H1 (cell line): ENCODE measurements at regions not wholly inside any gene's neighbourhood (a gene's known extent, or its start where the extent isn't known, plus 50 kb on each side); places are given as distances from the start of the nearest gene placed in this dataset.
A peak's percentile ranks its signal among the peaks of the same experiment; 100 is the strongest.

Experiments used
- CTCF ChIA-PET: fragments of 300-600 bp; sonication (Branson Sonifier 250); formaldehyde crosslinking; loops from one replicate; lab custom pipeline; 2021; ENCODE audit not compliant: partially characterized antibody; lab: Charles Lee
- POLR2A ChIA-PET: fragments of 300-600 bp; sonication (Branson Sonifier 250); formaldehyde crosslinking; loops from one replicate; lab custom pipeline; 2021; ENCODE audit warnings: inconsistent platforms; ENCODE audit not compliant: partially characterized antibody; lab: Charles Lee
- DNase-seq, 2 experiments: peaks; one replicate each; pipeline versions ENCODE4 v3.0.0 to v3.0.0-alpha.2; 2010 to 2022; ENCODE audit warnings: low spot score in 2 of 2, low read depth in 1 of 2, mixed read lengths in 1 of 2
- FAIRE-seq: peaks from 2 replicates; lab custom pipeline; 2011; peaks lifted over from hg19 to GRCh38; lab: Jason Lieb, UNC
- H2AFZ ChIP-seq: 2 replicates; pipeline ENCODE4 v1.8.1; 2012; ENCODE audit warnings: low read length, inconsistent platforms
- H2AK5ac ChIP-seq: 2 replicates; pipeline ENCODE4 v1.6.1; 2013; ENCODE audit warnings: low read depth, low read length
- H2BK120ac ChIP-seq: replicated peaks from 2 replicates; pipeline ENCODE3; 2013; ENCODE audit warnings: low read depth, low read length, inconsistent platforms
- H2BK12ac ChIP-seq: 2 replicates; pipeline ENCODE4 v1.6.1; 2013; ENCODE audit warnings: low read depth, low read length
- H2BK15ac ChIP-seq: 2 replicates; pipeline ENCODE4 v1.6.1; 2013; ENCODE audit warnings: low read length
- H2BK20ac ChIP-seq: 2 replicates; pipeline ENCODE4 v1.6.1; 2013; ENCODE audit warnings: low read length
- H2BK5ac ChIP-seq: 2 replicates; pipeline ENCODE4 v1.6.1; 2013; ENCODE audit warnings: low read depth, low read length
- H3K14ac ChIP-seq: 2 replicates; pipeline ENCODE4 v1.6.1; 2013; ENCODE audit warnings: inconsistent platforms; ENCODE audit not compliant: insufficient read length
- H3K18ac ChIP-seq: 2 replicates; pipeline ENCODE4 v1.6.1; 2013; ENCODE audit warnings: low read length; ENCODE audit errors: extremely low read depth
- H3K23ac ChIP-seq: 2 replicates; pipeline ENCODE4 v1.6.1; 2013; ENCODE audit warnings: inconsistent platforms; ENCODE audit not compliant: insufficient read length
- H3K23me2 ChIP-seq: 2 replicates; pipeline ENCODE4 v1.6.1; 2013; ENCODE audit warnings: low read depth, low read length
- H3K27ac ChIP-seq: 2 replicates; pipeline ENCODE4 v1.6.1; 2011; ENCODE audit warnings: low read depth, low read length, inconsistent platforms
- H3K27me3 ChIP-seq, 4 experiments: replicated peaks in 1 of 4; 1 replicate in 1 of 4; 2 replicates in 3 of 4; pipeline versions ENCODE4 v1.6.1 to v1.8.1; 2011 to 2013; ENCODE audit warnings: low read length in 3 of 4, mild to moderate bottlenecking in 3 of 4, inconsistent platforms in 2 of 4, mixed read lengths in 2 of 4, moderate library complexity in 1 of 4; ENCODE audit not compliant: control insufficient read depth in 3 of 4, insufficient read depth in 3 of 4; ENCODE audit errors: extremely low read depth in 1 of 4
- H3K36me3 ChIP-seq, 4 experiments: 2 replicates each; pipeline versions ENCODE4 v1.6.1 to v1.8.1; 2011 to 2013; ENCODE audit warnings: mild to moderate bottlenecking in 4 of 4, low read length in 3 of 4, moderate library complexity in 2 of 4, control low read depth in 1 of 4, inconsistent platforms in 1 of 4; ENCODE audit not compliant: insufficient read depth in 4 of 4, control insufficient read depth in 2 of 4
- H3K4ac ChIP-seq: replicated peaks from 2 replicates; pipeline ENCODE3; 2013; ENCODE audit warnings: low read length, low read depth, mixed read lengths, inconsistent platforms; ENCODE audit not compliant: insufficient read length
- H3K4me1 ChIP-seq, 4 experiments: replicated peaks in 1 of 4; 1 replicate in 1 of 4; 2 replicates in 3 of 4; pipeline versions ENCODE4 v1.6.1 to v1.8.1; 2011 to 2013; ENCODE audit warnings: low read length in 3 of 4, inconsistent platforms in 2 of 4, mixed read lengths in 1 of 4; ENCODE audit not compliant: insufficient read depth in 4 of 4, control insufficient read depth in 3 of 4
- H3K4me2 ChIP-seq, 2 experiments: 2 replicates each; pipeline versions ENCODE4 v1.6.1 to v1.8.1; 2011 to 2013; ENCODE audit warnings: low read depth in 2 of 2, low read length in 2 of 2, control low read depth in 1 of 2, inconsistent platforms in 1 of 2, mild to moderate bottlenecking in 1 of 2; ENCODE audit not compliant: insufficient read depth in 1 of 2
- H3K4me3 ChIP-seq, 4 experiments: fragments of 200-600, 300-600 bp in 1 of 4; sonication (generic), shearing (Covaris generic), sonication (Bioruptor Twin) in 1 of 4; 2 replicates each; pipeline versions ENCODE4 v1.5.1 to v1.8.1; 2011 to 2016; ENCODE audit warnings: low read length in 4 of 4, low read depth in 3 of 4, control low read depth in 2 of 4, inconsistent platforms in 2 of 4, mild to moderate bottlenecking in 2 of 4, mixed read lengths in 1 of 4, moderate library complexity in 1 of 4; ENCODE audit not compliant: insufficient read depth in 2 of 4; ENCODE audit errors: extremely low read depth in 1 of 4
- H3K56ac ChIP-seq: replicated peaks from 2 replicates; pipeline ENCODE3; 2013; ENCODE audit warnings: low read depth, mild to moderate bottlenecking, mixed read lengths, low read length, inconsistent platforms; ENCODE audit not compliant: insufficient read length
- H3K79me1 ChIP-seq: 2 replicates; pipeline ENCODE4 v1.6.1; 2013; ENCODE audit warnings: low read depth, low read length, control low read depth
- H3K79me2 ChIP-seq, 2 experiments: 2 replicates each; pipeline versions ENCODE4 v1.6.1 to v1.8.1; 2012 to 2013; ENCODE audit warnings: low read length in 2 of 2, mild to moderate bottlenecking in 2 of 2, inconsistent platforms in 1 of 2; ENCODE audit not compliant: insufficient read depth in 2 of 2, control insufficient read depth in 1 of 2
- H3K9ac ChIP-seq, 4 experiments: replicated peaks in 1 of 4; 1 replicate in 1 of 4; 2 replicates in 3 of 4; pipeline versions ENCODE4 v1.6.1 to v1.8.1; 2011 to 2013; ENCODE audit warnings: low read depth in 3 of 4, low read length in 3 of 4, control low read depth in 2 of 4, mild to moderate bottlenecking in 2 of 4, moderate library complexity in 2 of 4, inconsistent platforms in 1 of 4; ENCODE audit errors: extremely low read depth in 1 of 4
- H3K9me3 ChIP-seq, 2 experiments: 2 replicates each; pipeline versions ENCODE4 v1.6.1 to v1.8.1; 2012 to 2013; ENCODE audit warnings: mild to moderate bottlenecking in 2 of 2, moderate library complexity in 2 of 2, control low read depth in 1 of 2, inconsistent platforms in 1 of 2, low read depth in 1 of 2, low read length in 1 of 2, mixed read lengths in 1 of 2; ENCODE audit not compliant: insufficient read depth in 2 of 2
- H4K20me1 ChIP-seq, 2 experiments: replicated peaks in 1 of 2; 2 replicates each; pipeline versions ENCODE3 to v1.8.1; 2011 to 2013; ENCODE audit warnings: inconsistent platforms in 2 of 2, low read length in 2 of 2, mild to moderate bottlenecking in 1 of 2; ENCODE audit not compliant: insufficient read depth in 2 of 2, control insufficient read depth in 1 of 2
- H4K5ac ChIP-seq: 2 replicates; pipeline ENCODE4 v1.6.1; 2013; ENCODE audit warnings: low read length, low read depth, mixed read lengths, inconsistent platforms; ENCODE audit not compliant: insufficient read length
- H4K8ac ChIP-seq: 2 replicates; pipeline ENCODE4 v1.8.0; 2013; ENCODE audit warnings: mild to moderate bottlenecking, moderate library complexity, low read length, inconsistent platforms; ENCODE audit not compliant: insufficient read depth; ENCODE audit errors: extremely low read depth
- H4K91ac ChIP-seq: replicated peaks from 2 replicates; pipeline ENCODE3; 2013; ENCODE audit warnings: low read length, mixed read lengths, inconsistent platforms; ENCODE audit not compliant: insufficient read length
- ATF2 ChIP-seq: IDR thresholded peaks from 2 replicates; pipeline ENCODE4 v1.6.1; 2012; ENCODE audit warnings: low read length, inconsistent platforms
- CBX5 ChIP-seq: fragments of 300-800, 300-1000 bp; sonication (generic); IDR thresholded peaks from 2 replicates; pipeline ENCODE4 v1.7.1; 2016; ENCODE audit warnings: antibody characterized with exemption, low read length, low read depth
- CHD2 ChIP-seq: IDR thresholded peaks from 2 replicates; pipeline ENCODE4 v1.6.1; 2012; ENCODE audit warnings: low read length, improper control_type of control experiment
- CREB1 ChIP-seq: IDR thresholded peaks from 2 replicates; pipeline ENCODE4 v1.6.1; 2012; ENCODE audit warnings: inconsistent platforms
- CTCF ChIP-seq, 3 experiments: IDR thresholded peaks; 1 replicate in 2 of 3; 2 replicates in 1 of 3; pipeline versions ENCODE4 v1.5.1 to v1.6.1; 2011; ENCODE audit warnings: low read length in 3 of 3, mild to moderate bottlenecking in 3 of 3, inconsistent platforms in 2 of 3, low read depth in 1 of 3, moderate library complexity in 1 of 3; ENCODE audit not compliant: insufficient read depth in 1 of 3; ENCODE audit errors: control extremely low read depth in 1 of 3
- KDM5A ChIP-seq: fragments of 200-600 bp; IDR thresholded peaks from 2 replicates; pipeline ENCODE4 v1.7.1; 2012; ENCODE audit warnings: mild to moderate bottlenecking, low read length, inconsistent platforms, mixed read lengths
- PHF8 ChIP-seq: fragments of 200-600 bp; sonication (generic); conservative IDR thresholded peaks from 2 replicates; pipeline ENCODE4 v1.7.1; 2012; ENCODE audit warnings: low read depth, mild to moderate bottlenecking, inconsistent platforms, low read length, moderate library complexity
- POU5F1 ChIP-seq: IDR thresholded peaks from 2 replicates; pipeline ENCODE4 v1.6.1; 2011; ENCODE audit warnings: low read depth, mild to moderate bottlenecking, low read length, moderate library complexity
- SIN3A ChIP-seq, 2 experiments: IDR thresholded peaks in 1 of 2; conservative IDR thresholded peaks in 1 of 2; 2 replicates each; pipeline ENCODE4 v1.6.1; 2011 to 2012; ENCODE audit warnings: low read length in 2 of 2, improper control_type of control experiment in 1 of 2, low read depth in 1 of 2, mild to moderate bottlenecking in 1 of 2
- TAF7 ChIP-seq: optimal IDR thresholded peaks from 2 replicates; pipeline ENCODE3; 2011; ENCODE audit warnings: low read depth, mild to moderate bottlenecking, inconsistent platforms, low read length, moderate library complexity, borderline replicate concordance
- WGBS, 2 experiments: shearing (Covaris generic) in 1 of 2; methylation state at CpG; one replicate each; pipeline versions ENCODE4 v1.1.6 to v1.1.7; 2013 to 2015; ENCODE audit warnings: low lambda C conversion rate in 2 of 2, mixed read lengths in 2 of 2, inconsistent platforms in 1 of 2, low coverage in 1 of 2, missing lambda C conversion rate in 1 of 2; ENCODE audit not compliant: insufficient replicate concordance in 2 of 2, insufficient coverage in 1 of 2, insufficient read length in 1 of 2; ENCODE audit errors: extremely low coverage in 1 of 2, missing lambda C conversion rate in 1 of 2; 5-methylcytosine and 5-hydroxymethylcytosine counted together

- DNase-seq (peak in 1 of 2 experiments; percentile 16), FAIRE-seq (no peak)
- no peak overlapping the region for H4K8ac ChIP-seq
- no peak overlapping the region for H2BK12ac ChIP-seq
- no peak overlapping the region for H2BK15ac ChIP-seq
- H3K4me2 ChIP-seq = no peak overlapping the region
- H3K9ac ChIP-seq = no peak overlapping the region
- no peaks in the 10 kb centered on the region for H3K79me1 ChIP-seq
- no peaks in the 10 kb centered on the region for H3K79me2 ChIP-seq
- no peak overlapping the region for H4K5ac ChIP-seq
- no peak overlapping the region for H3K14ac ChIP-seq
- no peak overlapping the region for H2AFZ ChIP-seq
- H3K18ac ChIP-seq = no peak overlapping the region
- ChIA-PET POLR2A (no interaction called here), CTCF (interaction anchor here (1.0 kb wide), 1 partner anchor 24 kb away, joined by 4 read pairs; no protein-coding TSS in a partner anchor)
- peaks cover 0 to 4% of the 10 kb centered on the region in 2 experiments; a peak in 2 of 4 replicates for H3K9me3 ChIP-seq
- no peak overlapping the region for H2BK5ac ChIP-seq
- WGBS, 2 experiments = 94% methylated on average over 6 of the region's 6 CpGs; no CpG with 5 or more reads in 1 of the 2 experiments
- H2AK5ac ChIP-seq = no peak overlapping the region
- H3K27ac ChIP-seq = no peak overlapping the region
- H4K91ac ChIP-seq = no peak overlapping the region
- H2BK20ac ChIP-seq = no peak overlapping the region
- no peak overlapping the region for H3K4me3 ChIP-seq
- no peak overlapping the region for H2BK120ac ChIP-seq
- no peak overlapping the region for H3K4ac ChIP-seq
- no peaks in the 10 kb centered on the region; the same call in 1 of the 2 replicates for H3K23me2 ChIP-seq
- H3K27me3 ChIP-seq = no peaks in the 10 kb centered on the region
- H3K4me1 ChIP-seq = no peaks in the 10 kb centered on the region
- no peaks in the 10 kb centered on the region for H4K20me1 ChIP-seq
- no peak overlapping the region for H3K23ac ChIP-seq
- H3K36me3 ChIP-seq = no peaks in the 10 kb centered on the region; a peak in 1 of 8 replicates
- H3K56ac ChIP-seq = no peak overlapping the region
- no peak for TF ChIP-seq POU5F1
- TF ChIP-seq KDM5A = no peak
- TF ChIP-seq CREB1 = no peak
- TF ChIP-seq PHF8 = no peak
- no peak for TF ChIP-seq CTCF (IDR thresholded peaks at IDR 0.05; ENCODE audit: control extremely low read depth in 1 of 3, insufficient read depth in 1 of 3, low read depth in 1 of 3, low read length in 3 of 3)
- no peak for TF ChIP-seq TAF7
- TF ChIP-seq SIN3A (conservative IDR thresholded peaks at IDR 0.05 in 1 of 2, IDR thresholded peaks at IDR 0.05 in 1 of 2; ENCODE audit: low read depth in 1 of 2, low read length in 2 of 2) = no peak
- TF ChIP-seq CBX5 = no peak
- no peak for TF ChIP-seq ATF2
- TF ChIP-seq CHD2 = no peak
Observed at GRCh38 chr18:23355206-23355605, 97.9 kb upstream of the RIOK3 start.
